ENCODE measurements at regions not wholly inside any gene's neighbourhood (a gene's known extent, or its start where the extent isn't known, plus 50 kb on each side); places are given as distances from the start of the nearest gene placed in this dataset.
A peak's percentile ranks its signal among the peaks of the same experiment; 100 is the strongest.

GRCh38 chr9:108105885-108106284 is 616.3 kb upstream of the KLF4 start:
- intact Hi-C loops (cut with micrococcal nuclease), result no loop called here
- H3K27ac ChIP-seq (ENCODE audit: low read depth in 1 of 2, low read length in 2 of 2), result no peak overlapping the region
- H3K4me1 ChIP-seq (ENCODE audit: control insufficient read depth in 1 of 2, insufficient read depth in 2 of 2, low read length in 2 of 2), result no peaks in the 10 kb centered on the region
- no peak overlapping the region for H3K4me3 ChIP-seq (replicated peaks in 1 of 3; ENCODE audit: low read depth in 2 of 3, low read length in 3 of 3)
- peak overlapping the region in 3 of 7 donors; percentile 10 to 37 (median 24) for H3K27ac Mint-ChIP-seq
- H3K4me3 Mint-ChIP-seq, result no peak overlapping the region
- no peak overlapping the region for H2AFZ ChIP-seq (ENCODE audit: insufficient read depth, low read depth, low read length, poor library complexity, severe bottlenecking)
- H3K4me1 Mint-ChIP-seq, result no peaks in the 10 kb centered on the region
- no peak for TF ChIP-seq CTCF (IDR thresholded peaks at IDR 0.05)
- peaks cover 0 to 3% (median 0%) of the 10 kb centered on the region in 7 donors for H3K9me3 Mint-ChIP-seq
- no peak overlapping the region for H3K9ac ChIP-seq (ENCODE audit: insufficient read depth, low read length, poor library complexity, severe bottlenecking)
- H3K36me3 Mint-ChIP-seq, result no peaks in the 10 kb centered on the region
- no peak overlapping the region for H3K4me2 ChIP-seq (replicated peaks; ENCODE audit: extremely low read depth, low read length, poor library complexity, severe bottlenecking)
- peaks cover 0 to 4% (median 1%) of the 10 kb centered on the region in 3 donors for H3K27me3 Mint-ChIP-seq (ENCODE audit: low read depth in 3 of 3)
- H3K79me2 ChIP-seq (ENCODE audit: insufficient read depth, low read length), result no peaks in the 10 kb centered on the region
- 93% methylated on average over 5 of the region's 5 CpGs for WGBS (ENCODE audit: insufficient coverage)
- no peaks in the 10 kb centered on the region for H3K36me3 ChIP-seq (replicated peaks in 1 of 2; ENCODE audit: control insufficient read depth in 1 of 2, insufficient read depth in 2 of 2, low read length in 2 of 2)
- H3K9me3 ChIP-seq (replicated peaks in 1 of 2; ENCODE audit: control insufficient read depth in 1 of 2, insufficient read depth in 1 of 2, low read length in 2 of 2), result no peaks in the 10 kb centered on the region
- H3K27me3 ChIP-seq (ENCODE audit: control insufficient read depth in 2 of 2, insufficient read depth in 2 of 2, low read length in 2 of 2), result no peaks in the 10 kb centered on the region
- DNase-seq, result no peak
- H4K20me1 ChIP-seq (ENCODE audit: insufficient read depth, low read length), result no peaks in the 10 kb centered on the region

- TF ChIP-seq CTCF (IDR thresholded peaks at IDR 0.05), result no peak
- Histone ChIP-seq H3K4me1 (ENCODE audit: control insufficient read depth in 1 of 2, insufficient read depth in 2 of 2, low read length in 2 of 2) (no peaks in the 10 kb centered on the region), H3K36me3 (replicated peaks in 1 of 2; ENCODE audit: control insufficient read depth in 1 of 2, insufficient read depth in 2 of 2, low read length in 2 of 2) (no peaks in the 10 kb centered on the region), H3K9me3 (replicated peaks in 1 of 2; ENCODE audit: control insufficient read depth in 1 of 2, insufficient read depth in 1 of 2, low read length in 2 of 2) (no peaks in the 10 kb centered on the region), H3K4me3 (replicated peaks in 1 of 3; ENCODE audit: low read depth in 2 of 3, low read length in 3 of 3) (no peak overlapping the region), H3K27ac (ENCODE audit: low read depth in 1 of 2, low read length in 2 of 2) (no peak overlapping the region), H2AFZ (ENCODE audit: insufficient read depth, low read depth, low read length, poor library complexity, severe bottlenecking) (no peak overlapping the region), H3K9ac (ENCODE audit: insufficient read depth, low read length, poor library complexity, severe bottlenecking) (no peak overlapping the region), H3K79me2 (ENCODE audit: insufficient read depth, low read length) (no peaks in the 10 kb centered on the region), H3K4me2 (replicated peaks; ENCODE audit: extremely low read depth, low read length, poor library complexity, severe bottlenecking) (no peak overlapping the region), H3K27me3 (ENCODE audit: control insufficient read depth in 2 of 2, insufficient read depth in 2 of 2, low read length in 2 of 2) (no peaks in the 10 kb centered on the region), H4K20me1 (ENCODE audit: insufficient read depth, low read length) (no peaks in the 10 kb centered on the region)
- Mint-ChIP-seq H3K27ac (no peak overlapping the region), H3K36me3 (no peaks in the 10 kb centered on the region), H3K4me1 (peaks cover under 1% of the 10 kb centered on the region), H3K4me3 (no peak overlapping the region), H3K9me3 (peaks cover 0 to 3% (median 0%) of the 10 kb centered on the region in 7 donors), H3K27me3 (ENCODE audit: low read depth in 3 of 3) (peaks cover 0 to 8% (median 1%) of the 10 kb centered on the region in 3 donors)
- DNase-seq, result no peak
- 100% methylated on average over 1 of the region's 1 CpG for WGBS (ENCODE audit: insufficient coverage)
- intact Hi-C loops (cut with micrococcal nuclease), result no loop called here
Observed at GRCh38 chr9:108104991-108105390, 615.4 kb upstream of the KLF4 start.

Measured in CD14-positive monocyte (primary cell).